Gastroesophageal sphincter (tissue), 4 donors: ENCODE measurements at regions not wholly inside any gene's neighbourhood (a gene's known extent, or its start where the extent isn't known, plus 50 kb on each side); places are given as distances from the start of the nearest gene placed in this dataset.
"Not testable (repeated sequence)": the region's sequence is repeated elsewhere in the genome, so short reads cannot be mapped to it uniquely, and the experiment has no call there.

Source experiments
- ATAC-seq: fragments of 150-250 bp; one replicate; pipeline ENCODE4 v1.9.1; 2016; ENCODE audit warnings: mild to moderate bottlenecking, moderate library complexity
- H3K27ac ChIP-seq, 4 donors: fragments of 200-600 bp; sonication (generic) in 3 of 4; 1 replicate in 3 of 4; 2 replicates in 1 of 4; pipeline ENCODE4 v1.5.1; 2016 to 2019
- H3K27me3 ChIP-seq: fragments of 200-600 bp; sonication (generic); one replicate; pipeline ENCODE4 v1.5.1; 2019
- H3K36me3 ChIP-seq, 2 donors: fragments of 200-600 bp; sonication (generic); one replicate each; pipeline ENCODE4 v1.5.1; 2019; ENCODE audit warnings: control low read depth in 1 of 2
- H3K4me1 ChIP-seq, 3 donors: fragments of 200-600 bp; sonication (generic); 1 replicate in 2 of 3; 2 replicates in 1 of 3; pipeline ENCODE4 v1.5.1; 2016 to 2019; ENCODE audit warnings: control low read depth in 2 of 3
- H3K4me3 ChIP-seq, 2 donors: fragments of 200-600 bp; sonication (generic); one replicate each; pipeline ENCODE4 v1.5.1; 2019; ENCODE audit warnings: mild to moderate bottlenecking in 1 of 2, moderate library complexity in 1 of 2
- H3K9me3 ChIP-seq, 3 donors: fragments of 200-600 bp; sonication (generic); one replicate each; pipeline ENCODE4 v1.5.1; 2017 to 2019; ENCODE audit warnings: control low read depth in 2 of 3
- CTCF ChIP-seq, 4 experiments: fragments of 200-600 bp in 2 of 4; fragments of 450-650 bp in 2 of 4; sonication (generic) in 1 of 4; IDR thresholded peaks; one replicate each; pipeline ENCODE4 v1.5.1; 2017 to 2019; ENCODE audit warnings: antibody characterized with exemption in 4 of 4, mild to moderate bottlenecking in 2 of 4, moderate library complexity in 2 of 4
- EP300 ChIP-seq: sonication (generic); formaldehyde crosslinking; IDR thresholded peaks from one replicate; pipeline ENCODE4 v1.6.1; 2017; ENCODE audit warnings: antibody characterized with exemption, mild to moderate bottlenecking
- POLR2A ChIP-seq, 2 donors: fragments of 450-650 bp; IDR thresholded peaks; one replicate each; pipeline ENCODE4 v1.6.1; 2017; ENCODE audit warnings: antibody characterized with exemption in 2 of 2, mild to moderate bottlenecking in 2 of 2, moderate library complexity in 1 of 2
- POLR2AphosphoS5 ChIP-seq: sonication (generic); formaldehyde crosslinking; IDR thresholded peaks from one replicate; pipeline ENCODE4 v1.6.1; 2017; ENCODE audit warnings: antibody characterized with exemption
- WGBS, 2 donors: methylation state at CpG; one replicate each; pipeline ENCODE4 v1.1.5; 2018; ENCODE audit warnings: low coverage in 1 of 2; 5-methylcytosine and 5-hydroxymethylcytosine counted together

- WGBS, 2 donors: 98 to 100% methylated on average over 3 of the region's 15 CpGs
- Histone ChIP-seq H3K36me3 (no peaks in the 10 kb centered on the region), H3K4me1 (peaks cover 0 to 8% (median 0%) of the 10 kb centered on the region in 3 donors), H3K27me3 (no peaks in the 10 kb centered on the region), H3K4me3 (no peak overlapping the region), H3K27ac (no peak overlapping the region), H3K9me3 (no peaks in the 10 kb centered on the region)
- ATAC-seq: no peak
- TF ChIP-seq EP300 (no peak), CTCF (IDR thresholded peaks at IDR 0.05) (no peak), POLR2AphosphoS5 (no peak)
Observed at GRCh38 chr13:50171590-50172282, 156.5 kb downstream of the KCNRG start.

GRCh38 chr13:50173045-50173444 lies 157.8 kb downstream of the KCNRG start:
- H3K4me3 ChIP-seq, H3K36me3 ChIP-seq, H3K4me1 ChIP-seq, H3K27ac ChIP-seq, H3K27me3 ChIP-seq, H3K9me3 ChIP-seq, ATAC-seq: not testable (repeated sequence)
- WGBS, 2 donors: 100% methylated on average over 1 of the region's 2 CpGs; no CpG with 5 or more reads in 1 of the 2 donors

DNA sequence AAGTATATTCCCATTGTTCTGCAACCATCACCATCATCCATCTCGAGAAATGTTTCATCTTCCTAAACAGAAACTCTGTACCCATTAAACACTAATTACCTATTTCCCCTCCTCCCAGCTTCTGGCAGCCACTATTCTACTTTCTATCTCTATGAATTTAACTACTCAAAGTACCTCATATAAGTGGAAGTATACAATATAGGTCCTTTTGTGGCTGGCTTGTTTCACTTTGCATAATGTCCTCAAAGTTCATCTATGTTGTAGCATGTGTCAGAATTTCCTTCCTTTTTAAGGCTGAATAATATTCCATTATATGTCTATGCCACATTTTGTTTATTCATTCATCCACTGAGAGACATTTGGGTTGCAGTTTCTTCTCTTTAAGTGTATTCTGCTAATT lies 159.4 kb downstream of the KCNRG start:
- 94 to 100% methylated on average over 1 of the region's 1 CpG for WGBS, 2 donors
- TF ChIP-seq POLR2A (IDR thresholded peaks at IDR 0.05) (no peak), EP300 (no peak), POLR2AphosphoS5 (no peak), CTCF (IDR thresholded peaks at IDR 0.05) (no peak)
- H3K4me1 ChIP-seq: peaks cover 0 to 8% (median 0%) of the 10 kb centered on the region in 3 donors
- no peaks in the 10 kb centered on the region for H3K9me3 ChIP-seq
- no peaks in the 10 kb centered on the region for H3K36me3 ChIP-seq
- no peak for ATAC-seq
- H3K27me3 ChIP-seq: no peaks in the 10 kb centered on the region
- no peak overlapping the region for H3K27ac ChIP-seq
- H3K4me3 ChIP-seq: no peak overlapping the region

GRCh38 chr13:50179977-50180376 lies 164.7 kb downstream of the KCNRG start:
- TF ChIP-seq POLR2AphosphoS5 (no peak), EP300 (no peak), CTCF (IDR thresholded peaks at IDR 0.05) (no peak), POLR2A (IDR thresholded peaks at IDR 0.05) (no peak)
- Histone ChIP-seq H3K27me3 (no peaks in the 10 kb centered on the region), H3K4me1 (no peaks in the 10 kb centered on the region), H3K9me3 (no peaks in the 10 kb centered on the region), H3K36me3 (no peaks in the 10 kb centered on the region), H3K27ac (no peak overlapping the region), H3K4me3 (no peak overlapping the region)
- WGBS, 2 donors: 0 to 100% methylated on average over 1 of the region's 1 CpG
- ATAC-seq: no peak

DNA sequence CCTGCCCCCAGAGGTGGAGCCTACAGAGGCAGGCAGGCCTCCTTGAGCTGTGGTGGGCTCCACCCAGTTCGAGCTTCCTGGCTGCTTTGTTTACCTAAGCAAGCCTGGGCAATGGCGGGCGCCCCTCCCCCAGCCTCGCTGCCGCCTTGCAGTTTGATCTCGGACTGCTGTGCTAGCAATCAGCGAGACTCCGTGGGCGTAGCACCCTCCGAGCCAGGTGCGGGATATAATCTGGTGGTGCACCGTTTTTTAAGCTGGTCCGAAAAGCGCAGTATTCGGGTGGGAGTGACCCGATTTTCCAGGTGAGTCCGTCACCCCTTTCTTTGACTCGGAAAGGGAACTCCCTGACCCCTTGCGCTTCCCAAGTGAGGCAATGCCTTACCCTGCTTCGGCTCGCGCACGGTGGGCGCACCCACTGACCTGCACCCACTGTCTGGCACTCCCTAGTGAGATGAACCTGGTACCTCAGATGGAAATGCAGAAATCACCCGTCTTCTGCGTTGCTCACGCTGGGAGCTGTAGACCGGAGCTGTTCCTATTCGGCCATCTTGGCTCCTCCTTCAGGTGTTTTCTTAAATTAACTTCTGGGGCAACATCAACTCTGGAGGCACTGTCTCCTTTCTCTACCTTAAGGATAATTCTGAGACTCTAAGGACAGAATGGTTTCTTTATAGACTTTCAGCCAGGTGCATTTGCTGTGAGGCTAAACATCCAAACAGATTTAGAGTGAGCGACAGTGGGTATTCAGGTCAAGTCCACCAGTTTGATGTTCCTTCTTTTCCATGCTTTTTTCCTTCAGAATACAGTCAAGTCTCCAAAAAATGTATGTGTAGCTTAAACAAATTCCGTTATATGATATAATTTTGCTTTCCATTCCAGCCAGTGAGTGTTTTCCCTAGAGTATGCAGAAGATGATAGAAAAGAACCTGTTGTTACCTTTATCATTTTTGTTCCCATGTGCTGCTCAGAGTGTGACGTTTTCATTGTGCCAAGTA lies 170.8 kb downstream of the KCNRG start:
- H3K27ac ChIP-seq, ATAC-seq, H3K36me3 ChIP-seq, H3K4me3 ChIP-seq, H3K4me1 ChIP-seq, H3K27me3 ChIP-seq, H3K9me3 ChIP-seq: not testable (repeated sequence)
- 56 to 93% methylated on average over 3 to 17 of the region's 32 CpGs for WGBS, 2 donors
